ENCODE measurements at regions not wholly inside any gene's neighbourhood (a gene's known extent, or its start where the extent isn't known, plus 50 kb on each side); places are given as distances from the start of the nearest gene placed in this dataset.

- TF ChIP-seq ZNF274 (IDR thresholded peaks at IDR 0.05; ENCODE audit: low read depth, low read length) (no peak), YY1 (IDR thresholded peaks at IDR 0.05; ENCODE audit: insufficient read depth, insufficient read length) (no peak), SUZ12 (IDR thresholded peaks at IDR 0.05; ENCODE audit: extremely low read depth, insufficient read depth, insufficient read length) (no peak)
Measured at GRCh38 chr2:7683708-7684107, 766.5 kb downstream of the RNF144A start.

Data from NT2/D1 (cell line).